WTC11 (cell line): ENCODE measurements at regions not wholly inside any gene's neighbourhood (a gene's known extent, or its start where the extent isn't known, plus 50 kb on each side); places are given as distances from the start of the nearest gene placed in this dataset.
"Not testable (repeated sequence)": the region's sequence is repeated elsewhere in the genome, so short reads cannot be mapped to it uniquely, and the experiment has no call there.

Experiments
- ATAC-seq: fragments of 200-7000 bp; cut with Tn5 transposase; 2 replicates; pipeline ENCODE4 v1.10.0; 2021; ENCODE audit warnings: mild to moderate bottlenecking, moderate library complexity
- CTCF ChIA-PET: fragments of 300-600 bp; sonication (Branson Sonifier 250); formaldehyde crosslinking; loops from one replicate; lab custom pipeline; 2021; ENCODE audit warnings: antibody characterized with exemption; lab: Charles Lee
- POLR2A ChIA-PET: fragments of 350-600 bp; sonication (Branson Sonifier 250); formaldehyde crosslinking; loops from one replicate; lab custom pipeline; 2021; ENCODE audit warnings: antibody characterized with exemption; lab: Charles Lee
- DNase-seq: peaks from one replicate; pipeline ENCODE4 v3.0.0; 2021; ENCODE audit warnings: low spot score
- H3K27ac Mint-ChIP-seq: 2 replicates; pipeline ENCODE4 v1.8.0; 2021; ENCODE audit warnings: mixed read lengths
- H3K27me3 Mint-ChIP-seq: 2 replicates; pipeline ENCODE4 v1.8.0; 2021; ENCODE audit warnings: low read depth, mild to moderate bottlenecking, moderate library complexity, mixed read lengths
- H3K36me3 Mint-ChIP-seq: 2 replicates; pipeline ENCODE4 v1.8.0; 2021; ENCODE audit warnings: mixed read lengths
- H3K4me1 Mint-ChIP-seq: 2 replicates; pipeline ENCODE4 v1.8.0; 2022; ENCODE audit warnings: mixed read lengths
- H3K4me3 Mint-ChIP-seq: 2 replicates; pipeline ENCODE4 v1.8.0; 2021; ENCODE audit warnings: mild to moderate bottlenecking, moderate library complexity, mixed read lengths
- H3K9me3 Mint-ChIP-seq: 2 replicates; pipeline ENCODE4 v1.8.0; 2021; ENCODE audit warnings: mixed read lengths
- ATF1 ChIP-seq: sonication (generic); formaldehyde crosslinking; IDR thresholded peaks from 2 replicates; pipeline ENCODE4 v1.8.1; 2023; ENCODE audit warnings: mild to moderate bottlenecking, moderate library complexity, missing genetic modification reagents
- CREM ChIP-seq: sonication (generic); formaldehyde crosslinking; IDR thresholded peaks from 2 replicates; pipeline ENCODE4 v1.8.1; 2022; ENCODE audit warnings: mild to moderate bottlenecking, missing genetic modification reagents, moderate library complexity
- E2F1 ChIP-seq: sonication (generic); formaldehyde crosslinking; IDR thresholded peaks from 2 replicates; pipeline ENCODE4 v1.8.0; 2022; ENCODE audit warnings: mild to moderate bottlenecking, missing genetic modification reagents
- EMX1 ChIP-seq: fragments of 250-450 bp; sonication (Bioruptor Pico); IDR thresholded peaks from 2 replicates; pipeline ENCODE4 v1.8.0; 2021; ENCODE audit warnings: mild to moderate bottlenecking
- GRHL2 ChIP-seq: fragments of 250-450 bp; sonication (Bioruptor Pico); IDR thresholded peaks from 2 replicates; pipeline ENCODE4 v1.8.0; 2022; ENCODE audit warnings: mild to moderate bottlenecking, moderate library complexity; ENCODE audit not compliant: insufficient replicate concordance, severe bottlenecking
- GTF2I ChIP-seq: fragments of 250-450 bp; sonication (Bioruptor Pico); conservative IDR thresholded peaks from 2 replicates; pipeline ENCODE4 v1.4.0; 2021; ENCODE audit warnings: mild to moderate bottlenecking
- MLX ChIP-seq: sonication (generic); formaldehyde crosslinking; IDR thresholded peaks from 2 replicates; pipeline ENCODE4 v1.8.1; 2023; ENCODE audit warnings: mild to moderate bottlenecking, missing genetic modification reagents, moderate library complexity
- MYBL2 ChIP-seq: sonication (generic); formaldehyde crosslinking; IDR thresholded peaks from 2 replicates; pipeline ENCODE4 v1.8.1; 2023; ENCODE audit warnings: mild to moderate bottlenecking, moderate library complexity, missing genetic modification reagents
- NFYB ChIP-seq: sonication (generic); formaldehyde crosslinking; conservative IDR thresholded peaks from 2 replicates; pipeline ENCODE4 v1.8.0; 2022; ENCODE audit warnings: low read depth, missing genetic modification reagents
- NR2C2 ChIP-seq: sonication (generic); formaldehyde crosslinking; IDR thresholded peaks from 2 replicates; pipeline ENCODE4 v1.8.0; 2022; ENCODE audit warnings: mild to moderate bottlenecking, missing genetic modification reagents
- NR3C1 ChIP-seq: sonication (generic); formaldehyde crosslinking; conservative IDR thresholded peaks from 2 replicates; pipeline ENCODE4 v1.8.1; 2023; ENCODE audit warnings: low read depth, mild to moderate bottlenecking, missing genetic modification reagents
- PREB ChIP-seq: sonication (generic); formaldehyde crosslinking; IDR thresholded peaks from 2 replicates; pipeline ENCODE4 v1.8.1; 2022; ENCODE audit warnings: mild to moderate bottlenecking, missing genetic modification reagents, moderate library complexity, borderline replicate concordance
- PRRX2 ChIP-seq: fragments of 250-450 bp; sonication (Bioruptor Pico); IDR thresholded peaks from 2 replicates; pipeline ENCODE4 v1.8.0; 2021; ENCODE audit warnings: mild to moderate bottlenecking
- TP53 ChIP-seq: sonication (generic); formaldehyde crosslinking; IDR thresholded peaks from 2 replicates; pipeline ENCODE4 v1.8.1; 2023; ENCODE audit warnings: mild to moderate bottlenecking, missing genetic modification reagents
- ZBTB21 ChIP-seq: sonication (generic); formaldehyde crosslinking; IDR thresholded peaks from 2 replicates; pipeline ENCODE4 v1.8.1; 2023; ENCODE audit warnings: mild to moderate bottlenecking, missing genetic modification reagents, borderline replicate concordance
- ZBTB43 ChIP-seq: sonication (generic); formaldehyde crosslinking; IDR thresholded peaks from 2 replicates; pipeline ENCODE4 v1.8.1; 2023; ENCODE audit warnings: mild to moderate bottlenecking, missing genetic modification reagents
- TF ChIP-seq, protein P1 (sequence below): sonication (generic); formaldehyde crosslinking; IDR thresholded peaks from 2 replicates; pipeline ENCODE4 v1.8.1; 2023; ENCODE audit warnings: mild to moderate bottlenecking, moderate library complexity, missing genetic modification reagents
- TF ChIP-seq, protein P2 (sequence below): sonication (generic); formaldehyde crosslinking; IDR thresholded peaks from 2 replicates; pipeline ENCODE4 v1.8.0; 2023; ENCODE audit warnings: missing genetic modification reagents
- TF ChIP-seq, protein P3 (sequence below): fragments of 250-450 bp; sonication (Bioruptor Pico); IDR thresholded peaks from 2 replicates; pipeline ENCODE4 v1.9.0; 2021; ENCODE audit warnings: mild to moderate bottlenecking

- TF ChIP-seq E2F1 (CRISPR knock-in tag) (no peak), PRRX2 (CRISPR knock-in tag) (no peak), MLX (CRISPR knock-in tag) (no peak), MYBL2 (CRISPR knock-in tag) (no peak), TP53 (no peak), NR3C1 (CRISPR knock-in tag) (no peak), GTF2I (no peak), ATF1 (CRISPR knock-in tag) (no peak), PREB (CRISPR knock-in tag) (no peak), ZBTB21 (CRISPR knock-in tag) (no peak), NR2C2 (no peak), GRHL2 (CRISPR knock-in tag) (no peak), EMX1 (CRISPR knock-in tag) (no peak), ZBTB43 (CRISPR knock-in tag) (no peak), CREM (CRISPR knock-in tag) (no peak), NFYB (CRISPR knock-in tag) (no peak)
- TF ChIP-seq, protein P1, sequence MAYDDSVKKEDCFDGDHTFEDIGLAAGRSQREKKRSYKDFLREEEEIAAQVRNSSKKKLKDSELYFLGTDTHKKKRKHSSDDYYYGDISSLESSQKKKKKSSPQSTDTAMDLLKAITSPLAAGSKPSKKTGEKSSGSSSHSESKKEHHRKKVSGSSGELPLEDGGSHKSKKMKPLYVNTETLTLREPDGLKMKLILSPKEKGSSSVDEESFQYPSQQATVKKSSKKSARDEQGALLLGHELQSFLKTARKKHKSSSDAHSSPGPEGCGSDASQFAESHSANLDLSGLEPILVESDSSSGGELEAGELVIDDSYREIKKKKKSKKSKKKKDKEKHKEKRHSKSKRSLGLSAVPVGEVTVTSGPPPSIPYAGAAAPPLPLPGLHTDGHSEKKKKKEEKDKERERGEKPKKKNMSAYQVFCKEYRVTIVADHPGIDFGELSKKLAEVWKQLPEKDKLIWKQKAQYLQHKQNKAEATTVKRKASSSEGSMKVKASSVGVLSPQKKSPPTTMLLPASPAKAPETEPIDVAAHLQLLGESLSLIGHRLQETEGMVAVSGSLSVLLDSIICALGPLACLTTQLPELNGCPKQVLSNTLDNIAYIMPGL (CRISPR knock-in tag) = no peak
- TF ChIP-seq, protein P2, sequence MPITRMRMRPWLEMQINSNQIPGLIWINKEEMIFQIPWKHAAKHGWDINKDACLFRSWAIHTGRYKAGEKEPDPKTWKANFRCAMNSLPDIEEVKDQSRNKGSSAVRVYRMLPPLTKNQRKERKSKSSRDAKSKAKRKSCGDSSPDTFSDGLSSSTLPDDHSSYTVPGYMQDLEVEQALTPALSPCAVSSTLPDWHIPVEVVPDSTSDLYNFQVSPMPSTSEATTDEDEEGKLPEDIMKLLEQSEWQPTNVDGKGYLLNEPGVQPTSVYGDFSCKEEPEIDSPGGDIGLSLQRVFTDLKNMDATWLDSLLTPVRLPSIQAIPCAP = no peak
- TF ChIP-seq, protein P3, sequence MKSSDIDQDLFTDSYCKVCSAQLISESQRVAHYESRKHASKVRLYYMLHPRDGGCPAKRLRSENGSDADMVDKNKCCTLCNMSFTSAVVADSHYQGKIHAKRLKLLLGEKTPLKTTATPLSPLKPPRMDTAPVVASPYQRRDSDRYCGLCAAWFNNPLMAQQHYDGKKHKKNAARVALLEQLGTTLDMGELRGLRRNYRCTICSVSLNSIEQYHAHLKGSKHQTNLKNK = no peak
- Mint-ChIP-seq H3K27ac (no peak overlapping the region), H3K27me3 (no peaks in the 10 kb centered on the region), H3K36me3 (peaks cover 30% of the 10 kb centered on the region), H3K4me1 (no peaks in the 10 kb centered on the region), H3K4me3 (no peak overlapping the region), H3K9me3 (peaks cover 31% of the 10 kb centered on the region)
- no peak for ATAC-seq
- POLR2A ChIA-PET = no interaction called here
- no peak for DNase-seq
- CTCF ChIA-PET = no interaction called here
Observed at GRCh38 chr6:121794630-121795029, 359.2 kb downstream of the GJA1 start.

GRCh38 chr6:121797598-121797997, 362.2 kb downstream of the GJA1 start:
- Mint-ChIP-seq H3K36me3 (peaks cover 50% of the 10 kb centered on the region), H3K9me3 (peaks cover 55% of the 10 kb centered on the region)
- H3K27me3 Mint-ChIP-seq, CTCF ChIA-PET, H3K4me1 Mint-ChIP-seq, ATAC-seq, H3K4me3 Mint-ChIP-seq, POLR2A ChIA-PET, H3K27ac Mint-ChIP-seq: not testable (repeated sequence)
- DNase-seq = peak; percentile 28

GRCh38 chr6:121798126-121798525, 362.7 kb downstream of the GJA1 start:
- DNase-seq, H3K4me3 Mint-ChIP-seq, H3K4me1 Mint-ChIP-seq, CTCF ChIA-PET, H3K27me3 Mint-ChIP-seq, H3K27ac Mint-ChIP-seq, POLR2A ChIA-PET, ATAC-seq: not testable (repeated sequence)
- H3K9me3 Mint-ChIP-seq = peaks cover 61% of the 10 kb centered on the region
- H3K36me3 Mint-ChIP-seq = peaks cover 54% of the 10 kb centered on the region
